Heart right ventricle (tissue), 16 donors: ENCODE measurements at regions not wholly inside any gene's neighbourhood (a gene's known extent, or its start where the extent isn't known, plus 50 kb on each side); places are given as distances from the start of the nearest gene placed in this dataset.

ENCODE experiments used
- ATAC-seq, 8 donors: fragments of 200-7000 bp; cut with Tn5 transposase; one replicate each; pipeline ENCODE4 v1.9.1; 2020; ENCODE audit warnings: mild to moderate bottlenecking in 8 of 8, moderate library complexity in 8 of 8, moderate number of reproducible peaks in 1 of 8
- DNase-seq, 2 donors: peaks; one replicate each; pipeline ENCODE4 v3.0.0-alpha.2; 2020
- H3K27ac ChIP-seq, 10 donors: fragments of 200-600 bp; sonication (generic) in 2 of 10; one replicate each; pipeline versions ENCODE4 v1.5.0 to v1.8.0; 2020 to 2022; ENCODE audit warnings: mild to moderate bottlenecking in 3 of 10
- H3K27me3 ChIP-seq, 7 donors: fragments of 200-600 bp; one replicate each; pipeline ENCODE4 v1.8.0; 2021 to 2022; ENCODE audit warnings: mild to moderate bottlenecking in 2 of 7
- H3K36me3 ChIP-seq, 9 donors: fragments of 200-600 bp; sonication (generic) in 1 of 9; one replicate each; pipeline versions ENCODE4 v1.5.0 to v1.8.0; 2020 to 2022; ENCODE audit warnings: mild to moderate bottlenecking in 2 of 9
- H3K4me1 ChIP-seq, 9 donors: fragments of 200-600 bp; sonication (generic) in 1 of 9; one replicate each; pipeline versions ENCODE4 v1.5.0 to v1.8.0; 2020 to 2022; ENCODE audit warnings: mild to moderate bottlenecking in 4 of 9
- H3K4me3 ChIP-seq, 10 donors: fragments of 200-600 bp; sonication (generic) in 2 of 10; one replicate each; pipeline versions ENCODE4 v1.5.0 to v1.8.0; 2020 to 2022; ENCODE audit warnings: mild to moderate bottlenecking in 7 of 10, moderate library complexity in 2 of 10
- H3K9me3 ChIP-seq, 11 donors: fragments of 200-600 bp in 10 of 11; sonication (generic) in 2 of 11; one replicate each; pipeline versions ENCODE4 v1.5.0 to v1.8.0; 2013 to 2022; ENCODE audit warnings: mild to moderate bottlenecking in 2 of 11, control low read depth in 1 of 11, moderate library complexity in 1 of 11
- CTCF ChIP-seq, 9 donors: fragments of 200-600 bp; sonication (generic) in 2 of 9; IDR thresholded peaks; one replicate each; pipeline versions ENCODE4 v1.5.0 to v1.8.0; 2021 to 2022; ENCODE audit warnings: antibody characterized with exemption in 9 of 9, mild to moderate bottlenecking in 5 of 9, moderate library complexity in 1 of 9
- WGBS, 2 donors: extraction: QIAGEN DNeasy Blood & Tissue Kit; methylation state at CpG; one replicate each; pipeline ENCODE4 v1.1.7; 2013; ENCODE audit warnings: inconsistent platforms in 1 of 2; 5-methylcytosine and 5-hydroxymethylcytosine counted together
- intact Hi-C, 10 donors: fragments of 100-400 bp; cut with DNase I; formaldehyde crosslinking; loops; one replicate each; pipeline versions ENCODE4 v1.11.1 to v1.14.2; 2022
- donor health status: Arrhythmogenic right ventricular cardiomyopathy.
- donor health status: ischemic (EF 13 %, LVEDD 7.1; RV severe dilation, severe dysfunction).
- donor health status: healthy with polysubstance abuse.
- donor health status: DM: no; HTN: yes; CAD: no.
- donor health status: DM: no; HTN: no; CAD: no.
- donor health status: ischemic (EF 25% LVEDD 6.9; RV normal size, moderate dysfunction).
- donor health status: ischemic (EF 25% LVEDD 5.7; RV mildly dilated, moderate dysfunction).
- donor health status: healthy.
- donor health status: DM: yes; HTN: yes; CAD: no.
- donor health status: Ischemic cardiomyopathy.
- donor health status: ischemic (EF 35%, LVEDD 5.7; RV mildly dilated, moderate dysfunction).
- donor health status: nonischemic (EF 11% LVEDD 7.7; RV severe dilation, severe dysfunction).
- donor health status: DM: yes; HTN: yes; CAD: no.
- donor health status: PGD.
- donor health status: ischemic (EF 29% LVEDD 5.4; RV normal size, mild dysfunction).
- donor health status: nonischemic (EF 23%, LVEDD 6.1; RV moderate dilation, normal function).

GRCh38 chr11:34795641-34796040, 120.5 kb downstream of the APIP start:
- TF ChIP-seq CTCF (IDR thresholded peaks at IDR 0.05), result no peak
- DNase-seq (no peak), ATAC-seq (no peak)
- H3K9me3 ChIP-seq, result no peaks in the 10 kb centered on the region
- no peaks in the 10 kb centered on the region for H3K36me3 ChIP-seq
- intact Hi-C loops, result no loop called here
- peaks cover 0 to 19% (median 5%) of the 10 kb centered on the region in 9 donors for H3K4me1 ChIP-seq
- no peak overlapping the region for H3K4me3 ChIP-seq
- H3K27me3 ChIP-seq, result no peaks in the 10 kb centered on the region
- H3K27ac ChIP-seq, result no peak overlapping the region

GRCh38 chr11:34794696-34795095, 121.5 kb downstream of the APIP start:
- Histone ChIP-seq H3K36me3 (no peaks in the 10 kb centered on the region), H3K27ac (no peak overlapping the region), H3K4me1 (peaks cover 0 to 19% (median 5%) of the 10 kb centered on the region in 9 donors), H3K9me3 (no peaks in the 10 kb centered on the region), H3K4me3 (no peak overlapping the region), H3K27me3 (no peaks in the 10 kb centered on the region)
- intact Hi-C loops, result no loop called here
- no peak for TF ChIP-seq CTCF (IDR thresholded peaks at IDR 0.05)
- no peak for DNase-seq
- 86 to 93% methylated on average over 3 of the region's 3 CpGs for WGBS, 2 donors
- ATAC-seq, result no peak

- DNase-seq, result no peak
- peak in 3 of 8 donors; percentile 27 to 47 (median 38) for ATAC-seq
- no peak overlapping the region for H3K27ac ChIP-seq
- H3K36me3 ChIP-seq, result no peaks in the 10 kb centered on the region
- no peaks in the 10 kb centered on the region for H3K27me3 ChIP-seq
- peaks cover 0 to 19% (median 5%) of the 10 kb centered on the region in 9 donors for H3K4me1 ChIP-seq
- H3K9me3 ChIP-seq, result no peaks in the 10 kb centered on the region
- no peak overlapping the region for H3K4me3 ChIP-seq
- intact Hi-C loops, result no loop called here
- no peak for TF ChIP-seq CTCF (IDR thresholded peaks at IDR 0.05)
Observed at GRCh38 chr11:34793666-34794065, 122.5 kb downstream of the APIP start.

GRCh38 chr11:34792814-34793258, 123.3 kb downstream of the APIP start:
- WGBS, 2 donors, result 54 to 62% methylated on average over 4 of the region's 4 CpGs
- H3K36me3 ChIP-seq, result no peaks in the 10 kb centered on the region
- no peaks in the 10 kb centered on the region for H3K27me3 ChIP-seq
- H3K4me3 ChIP-seq, result no peak overlapping the region
- H3K4me1 ChIP-seq, result peaks cover 0 to 19% (median 5%) of the 10 kb centered on the region in 9 donors
- intact Hi-C loops, result no loop called here
- no peak for TF ChIP-seq CTCF (IDR thresholded peaks at IDR 0.05)
- no peak overlapping the region for H3K27ac ChIP-seq
- no peaks in the 10 kb centered on the region for H3K9me3 ChIP-seq
- DNase-seq, result peak in 1 of 2 donors; percentile 15
- ATAC-seq, result peak in 2 of 8 donors; percentile 28 to 35
